IMR-90 (cell line): ENCODE measurements at regions not wholly inside any gene's neighbourhood (a gene's known extent, or its start where the extent isn't known, plus 50 kb on each side); places are given as distances from the start of the nearest gene placed in this dataset.

Source experiments
- ATAC-seq: fragments of 200-7000 bp; cut with Tn5 transposase; 2 replicates; pipeline ENCODE4 v1.9.1; 2020; ENCODE audit warnings: low read depth, mild to moderate bottlenecking, moderate library complexity
- BruUV-seq: library from RNA; stranded (reverse); fragments of 400-500 nt; replicated peaks from 2 replicates; lab custom pipeline; 2021; lab: Mats Ljungman, UMichigan
- CTCF ChIA-PET: fragments of 300-600 bp; formaldehyde crosslinking; extraction: SDS; loops from one replicate; lab custom pipeline; 2021; ENCODE audit warnings: antibody characterized with exemption; lab: Yijun Ruan, JAX
- POLR2A ChIA-PET: fragments of 300-600 bp; sonication (Branson Sonifier 250); formaldehyde crosslinking; loops from one replicate; lab custom pipeline; 2022; ENCODE audit warnings: antibody characterized with exemption; ENCODE audit not compliant: unreplicated experiment; lab: Charles Lee
- DNase-seq: peaks from one replicate; pipeline ENCODE4 v3.0.0; 2013
- H2AFZ ChIP-seq: replicated peaks from 2 replicates; pipeline ENCODE3; 2013; ENCODE audit warnings: low read length, mild to moderate bottlenecking; ENCODE audit not compliant: poor library complexity
- H2AK5ac ChIP-seq: 2 replicates; pipeline ENCODE4 v1.6.1; 2013; ENCODE audit warnings: low read depth, low read length, inconsistent platforms
- H2AK9ac ChIP-seq: replicated peaks from 2 replicates; pipeline ENCODE3; 2013; ENCODE audit warnings: mild to moderate bottlenecking, low read depth, low read length, moderate library complexity; ENCODE audit not compliant: poor library complexity
- H2BK120ac ChIP-seq: 2 replicates; pipeline ENCODE4 v1.6.1; 2013; ENCODE audit warnings: low read depth, low read length, inconsistent platforms
- H2BK15ac ChIP-seq: 3 replicates; pipeline ENCODE4 v1.6.1; 2013; ENCODE audit warnings: low read depth, low read length, inconsistent platforms
- H2BK20ac ChIP-seq: 2 replicates; pipeline ENCODE4 v1.6.1; 2013; ENCODE audit warnings: low read depth, mild to moderate bottlenecking, inconsistent platforms, low read length, moderate library complexity
- H2BK5ac ChIP-seq: 2 replicates; pipeline ENCODE4 v1.6.1; 2013; ENCODE audit warnings: mild to moderate bottlenecking, low read depth, low read length, inconsistent platforms; ENCODE audit not compliant: poor library complexity, severe bottlenecking
- H3K14ac ChIP-seq: replicated peaks from 2 replicates; pipeline ENCODE4 v1.6.1; 2013; ENCODE audit warnings: low read depth, low read length, inconsistent platforms
- H3K18ac ChIP-seq: 2 replicates; pipeline ENCODE4 v1.6.1; 2013; ENCODE audit warnings: low read depth, low read length, control low read depth
- H3K23ac ChIP-seq: 2 replicates; pipeline ENCODE4 v1.6.1; 2013; ENCODE audit warnings: low read depth, low read length, inconsistent platforms
- H3K27ac ChIP-seq: 2 replicates; pipeline ENCODE4 v1.5.1; 2013; ENCODE audit warnings: mild to moderate bottlenecking, control low read depth, low read length; ENCODE audit not compliant: insufficient read depth
- H3K27me3 ChIP-seq: 2 replicates; pipeline ENCODE4 v1.6.1; 2013; ENCODE audit warnings: low read length; ENCODE audit not compliant: control insufficient read depth, insufficient read depth
- H3K36me3 ChIP-seq: 2 replicates; pipeline ENCODE4 v1.6.1; 2013; ENCODE audit warnings: low read length, mixed read lengths; ENCODE audit not compliant: control insufficient read depth, insufficient read depth
- H3K4ac ChIP-seq: 2 replicates; pipeline ENCODE4 v1.6.1; 2013; ENCODE audit warnings: low read depth, low read length, inconsistent platforms
- H3K4me1 ChIP-seq: 2 replicates; pipeline ENCODE4 v1.6.1; 2013; ENCODE audit warnings: low read length, mixed read lengths; ENCODE audit not compliant: control insufficient read depth, insufficient read depth
- H3K4me2 ChIP-seq: 2 replicates; pipeline ENCODE4 v1.6.1; 2013; ENCODE audit warnings: low read depth, mild to moderate bottlenecking, control low read depth, low read length, moderate library complexity
- H3K4me3 ChIP-seq: 2 replicates; pipeline ENCODE4 v1.5.1; 2013; ENCODE audit warnings: low read depth, mild to moderate bottlenecking, control low read depth, low read length, moderate library complexity; ENCODE audit not compliant: insufficient read depth
- H3K56ac ChIP-seq: 2 replicates; pipeline ENCODE4 v1.6.1; 2013; ENCODE audit warnings: low read length, inconsistent platforms; ENCODE audit not compliant: insufficient read depth; ENCODE audit errors: extremely low read depth
- H3K79me1 ChIP-seq, 2 experiments: 2 replicates each; pipeline ENCODE4 v1.6.1; 2013; ENCODE audit warnings: low read length in 2 of 2, inconsistent platforms in 1 of 2, low read depth in 1 of 2
- H3K9ac ChIP-seq: 2 replicates; pipeline ENCODE4 v1.6.1; 2013; ENCODE audit warnings: low read depth, low read length, control low read depth
- H3K9me1 ChIP-seq: 2 replicates; pipeline ENCODE4 v1.6.1; 2013; ENCODE audit warnings: low read length, inconsistent platforms; ENCODE audit not compliant: insufficient read depth
- H3K9me3 ChIP-seq: 2 replicates; pipeline ENCODE4 v1.6.1; 2013; ENCODE audit warnings: low read length; ENCODE audit not compliant: control insufficient read depth, insufficient read depth
- H4K20me1 ChIP-seq: 2 replicates; pipeline ENCODE4 v1.6.1; 2013; ENCODE audit warnings: low read length, inconsistent platforms; ENCODE audit not compliant: insufficient read depth
- H4K5ac ChIP-seq: 2 replicates; pipeline ENCODE4 v1.6.1; 2013; ENCODE audit warnings: mild to moderate bottlenecking, low read depth, low read length, control low read depth
- H4K8ac ChIP-seq, 2 experiments: 2 replicates each; pipeline ENCODE4 v1.6.1; 2013; ENCODE audit warnings: low read depth in 2 of 2, low read length in 2 of 2, control low read depth in 1 of 2, inconsistent platforms in 1 of 2
- H4K91ac ChIP-seq: 2 replicates; pipeline ENCODE4 v1.6.1; 2013; ENCODE audit warnings: low read depth, low read length, inconsistent platforms; ENCODE audit not compliant: insufficient read depth
- BHLHE40 ChIP-seq: fragments of 150-350 bp; IDR thresholded peaks from 2 replicates; pipeline ENCODE4 v1.6.1; 2016; ENCODE audit warnings: mild to moderate bottlenecking, low read depth, low read length
- CEBPB ChIP-seq: IDR thresholded peaks from 2 replicates; pipeline ENCODE4 v1.6.1; 2012; ENCODE audit warnings: low read depth, low read length, improper control_type of control experiment
- CHD1 ChIP-seq: IDR thresholded peaks from 2 replicates; pipeline ENCODE4 v1.6.1; 2012; ENCODE audit warnings: low read depth, low read length, improper control_type of control experiment
- ELK1 ChIP-seq: fragments of 150-350 bp; IDR thresholded peaks from 2 replicates; pipeline ENCODE4 v1.6.1; 2016; ENCODE audit warnings: low read depth, mild to moderate bottlenecking, low read length, moderate library complexity, borderline replicate concordance
- FOS ChIP-seq: fragments of 150-350 bp; IDR thresholded peaks from 2 replicates; pipeline ENCODE4 v1.6.1; 2016; ENCODE audit warnings: low read depth, low read length
- MAZ ChIP-seq: IDR thresholded peaks from 2 replicates; pipeline ENCODE4 v1.6.1; 2012; ENCODE audit warnings: low read depth, mild to moderate bottlenecking, low read length, improper control_type of control experiment, moderate library complexity, borderline replicate concordance
- MXI1 ChIP-seq: IDR thresholded peaks from 2 replicates; pipeline ENCODE4 v1.6.1; 2012; ENCODE audit warnings: low read depth, mild to moderate bottlenecking, low read length, moderate library complexity, borderline replicate concordance
- NFE2L2 ChIP-seq: fragments of 150-350 bp; IDR thresholded peaks from 2 replicates; pipeline ENCODE4 v1.6.1; 2016; ENCODE audit warnings: low read depth, mild to moderate bottlenecking, low read length
- POLR2A ChIP-seq: IDR thresholded peaks from 2 replicates; pipeline ENCODE4 v1.6.1; 2012; ENCODE audit warnings: mild to moderate bottlenecking, low read depth, low read length
- RAD21 ChIP-seq: IDR thresholded peaks from 2 replicates; pipeline ENCODE4 v1.6.1; 2012; ENCODE audit warnings: low read length, improper control_type of control experiment
- RCOR1 ChIP-seq: IDR thresholded peaks from 2 replicates; pipeline ENCODE4 v1.6.1; 2012; ENCODE audit warnings: mild to moderate bottlenecking, low read length, improper control_type of control experiment; ENCODE audit not compliant: insufficient replicate concordance
- RFX5 ChIP-seq: IDR thresholded peaks from 2 replicates; pipeline ENCODE4 v1.8.0; 2012; ENCODE audit warnings: low read depth, mild to moderate bottlenecking, low read length, moderate library complexity
- WGBS, 2 experiments: methylation state at CpG; one replicate each; pipeline versions ENCODE4 v1.1.5 to v1.1.7; 2013; ENCODE audit warnings: missing lambda C conversion rate in 2 of 2; ENCODE audit not compliant: insufficient read length in 1 of 2; ENCODE audit errors: extremely low coverage in 2 of 2; 5-methylcytosine and 5-hydroxymethylcytosine counted together
- dilution Hi-C: fragments of 300-500 bp; cut with HindIII; formaldehyde crosslinking; loops from one replicate; pipeline ENCODE4 v1.14.3; 2018; ENCODE audit warnings: low sequenced_read_pairs; ENCODE audit not compliant: unreplicated experiment
- in situ Hi-C: fragments of 300-500 bp; cut with MboI; formaldehyde crosslinking; loops from 3 replicates; pipeline ENCODE4 v1.14.3; 2019; ENCODE audit warnings: low sequenced_read_pairs, inconsistent platforms, mixed read lengths
- intact Hi-C: fragments of 100-400 bp; cut with micrococcal nuclease; formaldehyde crosslinking; loops from 2 replicates; pipeline ENCODE4 v1.10.0; 2022

GRCh38 chr3:174444391-174444790, 414.7 kb upstream of the NAALADL2 start:
- Histone ChIP-seq H3K36me3 (no peaks in the 10 kb centered on the region), H3K9me3 (peaks cover 2% of the 10 kb centered on the region; the same call in 1 of the 2 replicates), H2AK9ac (no peak overlapping the region), H2BK20ac (no peak overlapping the region), H3K4ac (no peak overlapping the region; the same call in 1 of the 2 replicates), H2BK120ac (no peak overlapping the region), H3K4me2 (no peak overlapping the region), H4K91ac (no peak overlapping the region), H4K8ac (no peak overlapping the region), H3K4me3 (no peak overlapping the region), H2BK15ac (no peak overlapping the region), H3K79me1 (peaks cover 16 to 26% of the 10 kb centered on the region in 2 experiments), H3K23ac (no peak overlapping the region), H3K18ac (no peak overlapping the region), H3K4me1 (peaks cover 6% of the 10 kb centered on the region), H3K27ac (no peak overlapping the region), H3K14ac (no peak overlapping the region), H2AFZ (no peak overlapping the region), H4K5ac (no peak overlapping the region), H2BK5ac (no peak overlapping the region), H3K9ac (no peak overlapping the region), H3K9me1 (no peaks in the 10 kb centered on the region), H4K20me1 (no peaks in the 10 kb centered on the region), H3K56ac (no peak overlapping the region), H2AK5ac (no peak overlapping the region), H3K27me3 (no peaks in the 10 kb centered on the region)
- POLR2A ChIA-PET: no interaction called here
- intact Hi-C loops (loop anchor here (5.0 to 10.0 kb wide), 7 partner anchors 247 to 988 kb away; no protein-coding TSS in a partner anchor), in situ Hi-C loops (loop anchor here (10.0 kb wide), 1 partner anchor 510 kb away; no protein-coding TSS in a partner anchor), dilution Hi-C loops (no loop called here)
- WGBS, 2 experiments: no CpG with 5 or more reads among the region's 3 CpGs
- no TSS peak for BruUV-seq
- ATAC-seq (no peak), DNase-seq (no peak)
- CTCF ChIA-PET: no interaction called here
- TF ChIP-seq CEBPB (no peak), FOS (no peak), CHD1 (no peak), POLR2A (no peak), MXI1 (no peak), RFX5 (no peak), RCOR1 (no peak), MAZ (no peak), RAD21 (no peak), NFE2L2 (no peak), BHLHE40 (no peak), ELK1 (no peak)
